Limb (tissue), 2 donors: ENCODE measurements at regions not wholly inside any gene's neighbourhood (a gene's known extent, or its start where the extent isn't known, plus 50 kb on each side); places are given as distances from the start of the nearest gene placed in this dataset.
"Not testable (repeated sequence)": the region's sequence is repeated elsewhere in the genome, so short reads cannot be mapped to it uniquely, and the experiment has no call there.

ENCODE experiments used
- DNase-seq, 2 donors: peaks; one replicate each; pipeline ENCODE4 v3.0.0-alpha.2; 2016; ENCODE audit errors: extremely low spot score in 2 of 2

DNA sequence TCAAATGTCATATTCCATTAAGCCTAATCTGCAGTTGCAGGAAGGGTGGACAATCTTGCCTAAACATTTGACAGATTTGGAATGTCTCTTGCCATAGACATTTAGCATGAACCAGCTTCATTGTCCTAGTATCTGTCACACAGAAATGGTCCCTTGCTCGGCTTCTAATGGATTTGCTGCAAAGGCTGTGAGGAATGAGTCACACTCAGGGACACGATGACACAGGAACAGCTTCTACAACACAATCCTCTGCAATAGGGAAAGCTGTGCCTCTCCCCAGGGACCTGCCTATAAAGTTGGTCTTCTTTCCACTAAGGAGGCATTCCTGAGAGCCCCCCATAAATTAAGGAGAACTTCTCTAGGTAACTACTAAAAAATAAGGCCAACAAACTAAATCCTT lies 155.1 kb upstream of the L3MBTL4 start:
- DNase-seq = no peak

GRCh38 chr18:6570581-6571238 lies 156.0 kb upstream of the L3MBTL4 start:
- no peak for DNase-seq

DNA sequence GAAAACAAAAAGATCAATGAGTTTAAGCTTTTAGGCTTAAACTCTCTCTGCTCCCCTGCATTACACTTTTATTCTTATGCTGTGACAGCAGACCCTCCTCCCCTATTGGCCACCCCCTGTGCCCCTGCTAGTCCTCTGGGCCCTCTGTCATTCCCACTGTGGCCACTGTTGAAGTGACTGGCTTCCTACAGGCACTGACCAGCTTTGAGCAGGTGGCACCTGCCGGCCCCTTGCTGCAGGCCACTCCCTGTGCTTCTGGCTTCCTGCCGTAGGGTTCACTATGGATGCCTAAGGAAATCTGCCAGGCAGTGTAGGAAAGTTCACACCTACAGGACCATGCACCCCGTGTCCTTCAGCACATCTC lies 156.5 kb upstream of the L3MBTL4 start:
- DNase-seq = no peak

- not testable (repeated sequence) for DNase-seq
Measured at GRCh38 chr18:6572192-6572591, 157.3 kb upstream of the ARHGAP28 start.

GRCh38 chr18:6574631-6575030 lies 154.9 kb upstream of the ARHGAP28 start:
- DNase-seq = no peak

DNA sequence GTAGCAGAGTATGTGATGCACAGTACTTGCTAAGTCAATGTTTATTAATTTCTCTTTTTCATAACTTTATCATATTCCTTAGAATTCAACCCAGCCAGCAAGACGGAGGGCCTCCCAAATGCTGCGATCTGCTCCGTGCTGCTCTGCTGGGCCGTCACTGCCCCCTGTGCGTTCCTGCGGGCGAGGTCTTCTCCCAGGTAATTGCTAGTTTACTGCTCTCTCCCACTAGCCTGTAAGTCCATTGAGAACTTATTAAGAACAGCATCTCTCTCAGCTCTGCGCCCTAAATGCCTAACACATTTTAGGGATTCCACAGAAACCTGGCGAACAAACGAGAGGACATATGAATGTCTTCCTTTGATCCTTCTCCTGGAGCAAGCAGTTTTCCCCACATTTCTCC lies 153.6 kb upstream of the ARHGAP28 start:
- no peak for DNase-seq

GRCh38 chr18:6576718-6577375 lies 152.7 kb upstream of the ARHGAP28 start:
- no peak for DNase-seq

- DNase-seq = no peak
Measured at GRCh38 chr18:6578686-6579085, 150.8 kb upstream of the ARHGAP28 start.

GRCh38 chr18:6579486-6579885 lies 150.0 kb upstream of the ARHGAP28 start:
- DNase-seq = no peak

DNA sequence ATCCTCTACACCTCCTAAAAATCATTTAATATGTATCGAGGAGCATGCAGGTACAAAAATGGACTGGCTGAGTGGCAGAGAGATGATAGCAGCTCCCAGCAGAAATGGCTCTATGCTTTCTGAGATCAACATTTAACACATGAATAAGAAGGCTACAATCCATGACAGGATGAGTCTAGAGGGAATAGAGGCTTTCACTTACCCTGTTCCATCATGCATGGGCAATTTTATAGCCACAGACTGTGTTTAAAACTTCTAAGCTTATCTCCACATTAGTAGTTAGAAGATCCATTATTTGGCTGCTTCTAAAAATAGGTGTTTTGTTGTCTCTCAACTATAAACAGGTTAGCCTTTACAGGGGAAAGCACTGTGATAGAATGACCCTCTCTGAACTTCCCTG lies 149.1 kb upstream of the ARHGAP28 start:
- DNase-seq = no peak

DNA sequence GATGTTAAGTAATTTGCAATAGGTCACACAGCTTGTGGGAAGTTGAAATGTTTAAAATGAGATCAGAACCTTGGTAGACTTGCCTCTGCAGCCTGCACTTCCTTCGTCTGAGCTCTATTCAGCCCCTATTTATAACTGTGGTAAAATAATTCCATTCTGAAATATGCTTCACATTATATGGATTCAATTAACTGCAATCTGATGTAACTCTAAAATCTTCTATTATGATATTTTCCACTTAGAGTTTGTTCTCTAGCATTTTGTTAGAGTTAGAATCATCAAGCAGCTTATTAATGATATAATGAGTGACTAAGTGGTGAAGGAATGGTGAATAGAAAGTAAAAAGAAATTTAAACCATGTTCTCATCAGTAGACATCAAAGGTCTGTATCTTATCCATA lies 139.6 kb upstream of the ARHGAP28 start:
- DNase-seq = peak in 1 of 2 donors; percentile 21

DNA sequence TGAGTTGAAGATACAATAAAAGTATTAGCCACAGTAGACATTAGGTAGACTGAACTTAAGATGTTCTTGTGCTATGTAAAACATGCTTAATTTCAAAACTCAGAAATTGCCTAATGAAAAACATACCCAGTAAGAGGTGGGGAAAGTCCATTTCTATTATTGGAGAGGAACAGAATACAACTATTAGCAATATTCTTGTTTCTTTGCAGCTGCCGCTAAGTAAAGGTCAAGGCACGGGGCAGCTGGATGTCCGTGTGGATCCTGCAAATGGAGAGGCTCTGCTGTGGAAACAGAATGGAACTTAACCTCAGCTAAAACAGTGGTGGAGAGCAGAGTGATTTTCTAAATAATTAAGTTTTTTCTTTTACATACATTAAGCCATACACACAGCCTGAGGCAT lies 139.2 kb upstream of the ARHGAP28 start:
- no peak for DNase-seq

- DNase-seq = no peak
Measured at GRCh38 chr18:6591491-6591890, 138.0 kb upstream of the ARHGAP28 start.

GRCh38 chr18:6592522-6592921 lies 137.0 kb upstream of the ARHGAP28 start:
- DNase-seq = no peak

GRCh38 chr18:6593142-6593885 lies 136.2 kb upstream of the ARHGAP28 start:
- DNase-seq = no peak

GRCh38 chr18:6595666-6596065 lies 133.8 kb upstream of the ARHGAP28 start:
- no peak for DNase-seq

DNA sequence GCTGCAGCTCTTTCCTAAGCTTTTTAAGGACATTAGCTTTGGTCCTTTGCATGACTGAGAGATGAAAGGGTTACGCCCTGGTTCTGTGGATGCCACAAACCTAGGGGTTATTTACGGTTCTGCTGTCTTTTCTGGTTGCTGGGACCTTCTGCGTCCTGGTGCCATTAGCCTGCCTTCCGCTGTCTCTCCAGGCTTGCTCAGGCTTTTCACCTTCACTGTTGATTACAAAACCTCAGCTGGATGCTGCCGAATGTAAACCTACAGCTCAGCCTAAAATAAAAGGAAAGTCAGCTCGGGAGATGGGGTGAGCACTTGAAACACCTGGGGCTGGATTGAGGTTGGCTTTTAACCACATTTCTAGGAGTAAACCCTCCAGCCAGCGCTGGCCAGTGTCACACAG lies 130.9 kb upstream of the ARHGAP28 start:
- no peak for DNase-seq

DNA sequence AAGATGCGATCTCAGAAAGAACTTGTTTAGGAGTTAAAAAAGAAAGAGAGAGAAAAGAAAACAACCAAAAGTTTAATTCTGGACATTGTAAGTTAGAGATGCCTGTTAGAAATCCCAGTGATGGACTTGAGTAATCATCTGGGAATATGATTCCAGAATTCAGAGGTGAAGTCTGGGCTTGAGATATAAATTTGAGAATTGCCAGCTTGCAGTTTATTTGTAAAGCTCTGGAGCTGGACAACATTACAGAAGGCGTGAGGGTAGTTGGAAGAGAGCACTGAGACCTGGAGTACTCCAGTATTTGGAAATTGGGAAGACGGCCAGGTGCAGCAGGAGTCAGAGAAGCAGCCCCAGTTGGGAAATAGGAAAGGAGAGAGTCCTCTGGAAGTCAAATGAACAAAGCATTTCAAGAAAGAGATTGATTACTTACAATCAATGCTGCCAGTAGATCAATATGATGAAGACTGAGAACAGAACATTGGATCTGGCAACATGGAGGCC lies 128.8 kb upstream of the ARHGAP28 start:
- no peak for DNase-seq

DNA sequence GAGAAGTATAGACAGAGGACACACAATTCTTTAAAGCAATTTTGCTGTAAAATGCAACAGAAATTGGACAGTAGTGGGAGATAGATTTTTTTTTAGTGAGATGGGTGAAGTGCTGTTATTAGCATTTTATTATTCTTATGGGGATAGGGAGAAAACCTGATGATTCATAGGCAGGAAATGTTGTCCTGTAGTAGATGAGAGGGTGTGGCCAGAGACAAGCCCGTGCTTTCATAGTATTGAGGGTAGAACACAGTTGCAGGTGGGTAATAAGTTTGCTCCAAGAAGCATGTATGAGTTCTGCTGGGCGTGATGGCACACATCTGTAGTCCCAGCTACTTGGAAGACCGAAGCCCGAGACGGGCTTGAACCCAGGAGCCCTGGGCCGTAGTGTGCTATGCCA lies 128.3 kb upstream of the ARHGAP28 start:
- DNase-seq = no peak

- no peak for DNase-seq
Measured at GRCh38 chr18:6602365-6602764, 127.2 kb upstream of the ARHGAP28 start.

DNA sequence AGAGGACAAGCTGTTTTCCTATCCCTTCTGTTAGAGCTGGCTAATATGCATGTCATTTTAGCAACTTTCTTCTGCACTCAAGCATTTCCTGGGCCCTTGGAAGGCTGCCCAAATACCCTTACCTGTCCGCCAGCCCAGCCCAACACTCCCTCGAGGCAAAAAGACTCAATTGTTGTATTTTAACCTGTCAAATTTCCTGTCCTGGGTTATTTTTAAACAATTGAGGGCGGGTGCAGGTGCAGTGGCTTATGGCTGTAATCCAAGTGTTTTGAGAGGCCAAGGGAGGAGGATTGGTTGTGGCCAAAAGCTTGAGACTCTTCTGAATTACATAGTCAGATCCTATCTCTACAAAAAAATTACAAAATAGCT lies 125.0 kb upstream of the ARHGAP28 start:
- DNase-seq = no peak

DNA sequence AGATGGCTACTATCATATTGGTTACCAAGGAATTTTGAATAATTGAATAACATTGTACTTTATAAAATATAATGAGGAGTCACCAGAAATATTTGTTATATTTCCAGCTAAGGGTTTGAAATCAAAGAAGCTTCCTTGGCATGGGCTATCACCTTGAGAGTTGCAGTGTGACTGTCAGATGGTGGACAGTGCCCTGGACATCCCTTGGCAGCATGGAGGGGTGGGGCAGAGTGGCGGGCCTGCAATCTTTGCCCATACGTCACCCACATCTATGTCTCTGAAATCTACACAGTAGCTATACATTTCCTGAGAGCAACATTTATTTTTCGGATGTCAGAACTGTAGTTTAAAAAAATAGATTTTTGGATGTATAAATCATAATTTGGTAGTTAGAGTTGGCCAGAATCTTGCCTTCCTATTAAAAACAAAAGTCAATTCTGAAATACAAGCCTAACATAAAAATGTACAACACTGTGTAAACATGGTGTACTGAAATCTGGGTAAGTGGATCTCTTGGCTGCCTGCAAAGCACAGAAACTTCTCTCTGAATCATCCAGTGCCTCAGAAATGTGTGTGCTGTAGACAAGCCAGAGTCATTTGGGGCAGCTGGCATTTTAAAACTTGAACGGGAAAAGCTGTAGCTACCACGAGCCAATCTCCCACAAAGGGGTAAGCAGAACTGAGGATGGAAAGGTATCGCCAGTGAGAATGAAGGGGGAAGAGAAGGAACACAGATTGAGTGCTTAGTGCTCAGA lies 124.2 kb upstream of the ARHGAP28 start:
- DNase-seq = no peak
